ENCODE measurements at regions not wholly inside any gene's neighbourhood (a gene's known extent, or its start where the extent isn't known, plus 50 kb on each side); places are given as distances from the start of the nearest gene placed in this dataset.
"Not testable (repeated sequence)": the region's sequence is repeated elsewhere in the genome, so short reads cannot be mapped to it uniquely, and the experiment has no call there.

DNA sequence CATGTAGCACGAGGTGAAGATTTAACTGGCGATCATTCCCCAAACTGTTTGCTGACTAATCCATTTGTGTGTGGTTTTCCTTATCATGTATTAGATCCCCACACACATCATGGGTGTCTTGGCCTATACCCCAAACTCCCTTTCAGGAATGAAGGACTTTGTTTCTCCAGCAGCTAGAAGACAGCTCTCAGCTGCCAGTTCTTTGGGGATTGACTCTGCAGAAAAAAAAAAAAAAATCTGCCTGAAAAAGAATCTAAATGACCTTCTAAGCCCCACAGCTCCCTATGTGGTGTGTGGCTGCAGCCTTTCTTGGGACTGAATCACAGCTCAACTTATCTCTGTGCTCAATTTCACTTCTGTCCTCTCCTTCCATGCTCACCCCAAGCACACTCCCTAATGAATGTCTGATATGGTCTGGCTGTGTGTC lies 256.3 kb upstream of the DUSP10 start:
- ChIA-PET CTCF (no interaction called here), POLR2A (interaction anchor here (0.6 kb wide), 1 partner anchor 538 kb away, joined by 4 read pairs; no protein-coding TSS in a partner anchor)
- H3K36me3 Mint-ChIP-seq (ENCODE audit: low read depth), result no peaks in the 10 kb centered on the region
- H3K4me1 Mint-ChIP-seq, result peaks cover 16% of the 10 kb centered on the region
- intact Hi-C loops (cut with micrococcal nuclease), result no loop called here
- TF ChIP-seq, protein P1, sequence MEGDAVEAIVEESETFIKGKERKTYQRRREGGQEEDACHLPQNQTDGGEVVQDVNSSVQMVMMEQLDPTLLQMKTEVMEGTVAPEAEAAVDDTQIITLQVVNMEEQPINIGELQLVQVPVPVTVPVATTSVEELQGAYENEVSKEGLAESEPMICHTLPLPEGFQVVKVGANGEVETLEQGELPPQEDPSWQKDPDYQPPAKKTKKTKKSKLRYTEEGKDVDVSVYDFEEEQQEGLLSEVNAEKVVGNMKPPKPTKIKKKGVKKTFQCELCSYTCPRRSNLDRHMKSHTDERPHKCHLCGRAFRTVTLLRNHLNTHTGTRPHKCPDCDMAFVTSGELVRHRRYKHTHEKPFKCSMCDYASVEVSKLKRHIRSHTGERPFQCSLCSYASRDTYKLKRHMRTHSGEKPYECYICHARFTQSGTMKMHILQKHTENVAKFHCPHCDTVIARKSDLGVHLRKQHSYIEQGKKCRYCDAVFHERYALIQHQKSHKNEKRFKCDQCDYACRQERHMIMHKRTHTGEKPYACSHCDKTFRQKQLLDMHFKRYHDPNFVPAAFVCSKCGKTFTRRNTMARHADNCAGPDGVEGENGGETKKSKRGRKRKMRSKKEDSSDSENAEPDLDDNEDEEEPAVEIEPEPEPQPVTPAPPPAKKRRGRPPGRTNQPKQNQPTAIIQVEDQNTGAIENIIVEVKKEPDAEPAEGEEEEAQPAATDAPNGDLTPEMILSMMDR (IDR thresholded peaks at IDR 0.05), result no peak
- H3K27me3 Mint-ChIP-seq, result no peaks in the 10 kb centered on the region
- DNase-seq (no peak), ATAC-seq (ENCODE audit: low read depth) (no peak)
- H3K27ac Mint-ChIP-seq, result no peak overlapping the region
- no peak overlapping the region for H3K4me3 Mint-ChIP-seq
- H3K9me3 Mint-ChIP-seq, result no peaks in the 10 kb centered on the region

DNA sequence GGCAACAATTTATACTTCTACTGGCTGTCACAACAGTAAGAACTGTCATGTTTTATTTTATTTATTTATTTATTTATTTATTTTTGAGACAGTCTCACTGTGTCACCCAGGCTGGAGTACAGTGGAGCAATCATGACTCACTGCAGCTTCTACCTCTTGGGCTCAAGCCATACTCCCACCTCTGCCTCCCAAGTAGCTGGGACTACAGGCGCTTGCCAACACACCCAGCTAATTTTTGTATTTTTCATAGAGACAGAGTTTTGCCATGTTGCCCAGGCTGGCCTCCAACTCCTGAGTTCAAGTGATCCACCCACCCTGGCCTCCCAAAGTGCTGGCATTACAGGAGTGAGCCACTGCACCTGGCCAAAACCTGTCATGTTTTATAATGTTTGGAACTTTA lies 255.1 kb upstream of the DUSP10 start:
- intact Hi-C loops (cut with micrococcal nuclease), result not testable (repeated sequence)

DNA sequence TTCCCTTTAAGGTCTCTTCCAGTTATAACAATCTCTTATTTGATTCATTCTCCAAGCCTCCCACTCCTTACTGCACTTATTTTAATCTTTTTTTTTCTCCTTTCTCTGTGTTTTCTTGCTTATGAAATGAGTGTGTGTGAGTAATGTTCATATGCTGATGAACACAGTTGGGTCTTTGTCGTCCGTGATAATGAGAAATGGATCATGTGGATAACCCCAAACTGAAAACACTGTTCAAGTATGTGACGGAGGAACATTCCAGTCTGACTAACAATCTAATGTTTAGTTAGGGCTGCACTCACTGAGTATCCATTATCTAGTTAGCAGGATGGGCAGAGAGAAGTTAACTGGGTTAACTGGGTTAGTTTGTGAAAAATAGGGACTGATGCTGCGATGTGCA lies 253.1 kb upstream of the DUSP10 start:
- Mint-ChIP-seq H3K27me3 (no peaks in the 10 kb centered on the region), H3K27ac (peak overlapping the region; percentile 76), H3K4me1 (peaks cover 23% of the 10 kb centered on the region), H3K4me3 (no peak overlapping the region), H3K9me3 (no peaks in the 10 kb centered on the region), H3K36me3 (ENCODE audit: low read depth) (no peaks in the 10 kb centered on the region)
- ChIA-PET CTCF (no interaction called here), POLR2A (interaction anchor here (2.0 kb wide), 1 partner anchor 251 kb away, joined by 4 read pairs; no protein-coding TSS in a partner anchor)
- ATAC-seq (ENCODE audit: low read depth), result no peak
- intact Hi-C loops (cut with micrococcal nuclease), result no loop called here
- TF ChIP-seq, protein P1 (IDR thresholded peaks at IDR 0.05), result no peak
- no peak for DNase-seq

More for the DNA sequence above, 255.1 kb upstream of the DUSP10 start:
- H3K9me3 Mint-ChIP-seq; H3K27ac Mint-ChIP-seq; DNase-seq; POLR2A ChIA-PET; CTCF ChIA-PET; H3K36me3 Mint-ChIP-seq (ENCODE audit: low read depth); H3K27me3 Mint-ChIP-seq; ATAC-seq (ENCODE audit: low read depth); H3K4me3 Mint-ChIP-seq: not testable (repeated sequence)
- peaks cover 22% of the 10 kb centered on the region for H3K4me1 Mint-ChIP-seq

DNA sequence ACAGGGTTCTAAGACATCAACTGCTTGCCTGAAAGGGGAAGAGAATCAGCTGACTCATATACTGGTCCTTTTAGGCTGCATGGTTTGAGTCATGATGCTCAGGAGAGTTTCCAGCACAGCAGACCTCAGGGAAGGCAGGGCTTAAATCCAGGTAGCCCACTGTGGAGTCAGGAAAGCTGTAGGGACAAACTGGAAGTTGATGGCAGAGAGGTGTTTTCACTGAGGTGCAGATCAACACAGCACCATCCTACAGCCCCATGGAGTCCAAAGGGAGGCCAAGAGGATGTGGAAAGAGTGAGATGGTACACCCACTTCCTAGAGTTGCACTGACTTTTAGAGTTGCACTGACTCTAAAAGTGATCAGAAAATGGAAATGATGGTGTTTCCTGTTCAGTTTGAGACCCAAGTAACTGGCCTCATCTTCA lies 252.4 kb upstream of the DUSP10 start:
- peak overlapping the region; percentile 76 for H3K27ac Mint-ChIP-seq
- peaks cover 23% of the 10 kb centered on the region for H3K4me1 Mint-ChIP-seq
- no peak for DNase-seq
- intact Hi-C loops (cut with micrococcal nuclease), result no loop called here
- TF ChIP-seq, protein P1 (IDR thresholded peaks at IDR 0.05), result no peak
- H3K36me3 Mint-ChIP-seq (ENCODE audit: low read depth), result no peaks in the 10 kb centered on the region
- no peak overlapping the region for H3K4me3 Mint-ChIP-seq
- peak; percentile 85 for ATAC-seq (ENCODE audit: low read depth)
- no peaks in the 10 kb centered on the region for H3K27me3 Mint-ChIP-seq
- ChIA-PET POLR2A (interaction anchor here (0.6 to 2.0 kb wide), 2 partner anchors 251 to 386 kb away, joined by 3 to 4 read pairs; no protein-coding TSS in a partner anchor), CTCF (no interaction called here)
- no peaks in the 10 kb centered on the region for H3K9me3 Mint-ChIP-seq

DNA sequence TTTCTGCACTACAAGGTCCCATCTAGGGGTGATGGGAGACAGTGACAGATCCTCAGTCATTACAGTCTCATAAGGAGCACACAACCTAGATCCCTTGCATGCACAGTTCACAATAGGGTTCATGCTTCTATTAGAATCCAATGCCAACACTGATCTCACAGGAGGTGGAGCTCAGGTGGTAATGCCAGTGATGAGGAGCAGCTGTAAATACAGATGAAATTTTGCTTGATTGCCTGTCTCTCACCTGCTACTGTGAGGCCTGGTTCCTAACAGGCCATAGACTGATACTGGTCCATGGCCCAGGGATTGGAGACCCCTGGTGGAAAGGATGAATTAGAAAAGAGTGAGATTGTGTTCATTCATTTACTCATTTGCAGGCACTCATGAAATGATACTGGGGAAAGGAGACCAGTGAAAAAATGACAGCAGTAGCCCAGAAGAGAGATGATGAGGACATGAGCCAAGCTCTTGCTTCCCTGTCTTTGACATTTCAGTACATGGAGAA lies 251.6 kb upstream of the DUSP10 start:
- peaks cover 23% of the 10 kb centered on the region for H3K4me1 Mint-ChIP-seq
- H3K36me3 Mint-ChIP-seq (ENCODE audit: low read depth), result no peaks in the 10 kb centered on the region
- no peaks in the 10 kb centered on the region for H3K27me3 Mint-ChIP-seq
- CTCF ChIA-PET, result no interaction called here
- no peak for ATAC-seq (ENCODE audit: low read depth)
- no peak for DNase-seq
- H3K9me3 Mint-ChIP-seq, result no peaks in the 10 kb centered on the region
- intact Hi-C loops (cut with micrococcal nuclease), result no loop called here
- POLR2A ChIA-PET, result interaction anchor here (2.0 kb wide), 1 partner anchor 250 kb away, joined by 4 read pairs; no protein-coding TSS in a partner anchor
- H3K27ac Mint-ChIP-seq, result no peak overlapping the region
- TF ChIP-seq, protein P1 (IDR thresholded peaks at IDR 0.05), result no peak
- H3K4me3 Mint-ChIP-seq, result no peak overlapping the region
